HuH-7 (cell line): ENCODE measurements at regions not wholly inside any gene's neighbourhood (a gene's known extent, or its start where the extent isn't known, plus 50 kb on each side); places are given as distances from the start of the nearest gene placed in this dataset.

Source experiments
- DNase-seq: peaks from one replicate; pipeline ENCODE4 v3.0.0; 2011; ENCODE audit warnings: low spot score

- DNase-seq: no peak
Observed at GRCh38 chr4:43782391-43782790, 666.2 kb downstream of the KCTD8 start.

- no peak for DNase-seq
Observed at GRCh38 chr4:43816116-43816515, 632.5 kb downstream of the KCTD8 start.

GRCh38 chr4:43822621-43823020 lies 626.0 kb downstream of the KCTD8 start:
- no peak for DNase-seq

- DNase-seq: no peak
Observed at GRCh38 chr4:43835869-43836268, 612.7 kb downstream of the KCTD8 start.

- DNase-seq: no peak
Observed at GRCh38 chr4:43837171-43837570, 611.4 kb downstream of the KCTD8 start.

GRCh38 chr4:43837604-43838003 lies 611.0 kb downstream of the KCTD8 start:
- peak; percentile 19 for DNase-seq

- no peak for DNase-seq
Observed at GRCh38 chr4:43842594-43842993, 606.0 kb downstream of the KCTD8 start.

GRCh38 chr4:43843501-43843900 lies 605.1 kb downstream of the KCTD8 start:
- peak; percentile 50 for DNase-seq

- DNase-seq: no peak
Observed at GRCh38 chr4:43846111-43846587, 602.5 kb downstream of the KCTD8 start.

- DNase-seq: no peak
Observed at GRCh38 chr4:43853565-43854264, 594.9 kb downstream of the KCTD8 start.

- no peak for DNase-seq
Observed at GRCh38 chr4:43855283-43855682, 593.3 kb downstream of the KCTD8 start.

- no peak for DNase-seq
Observed at GRCh38 chr4:43864616-43865146, 583.9 kb downstream of the KCTD8 start.

GRCh38 chr4:43867908-43868307 lies 580.7 kb downstream of the KCTD8 start:
- DNase-seq: no peak

GRCh38 chr4:43875655-43876054 lies 573.0 kb downstream of the KCTD8 start:
- DNase-seq: no peak

- DNase-seq: no peak
Observed at GRCh38 chr4:43882470-43882869, 566.1 kb downstream of the KCTD8 start.

- no peak for DNase-seq
Observed at GRCh38 chr4:43886196-43886595, 562.4 kb downstream of the KCTD8 start.

GRCh38 chr4:43898836-43899235 lies 549.8 kb downstream of the KCTD8 start:
- DNase-seq: no peak

- DNase-seq: no peak
Observed at GRCh38 chr4:43903456-43903855, 545.2 kb downstream of the KCTD8 start.

GRCh38 chr4:43918377-43918776 lies 530.2 kb downstream of the KCTD8 start:
- no peak for DNase-seq

GRCh38 chr4:43932448-43932847 lies 516.2 kb downstream of the KCTD8 start:
- DNase-seq: no peak

- no peak for DNase-seq
Observed at GRCh38 chr4:43943998-43944397, 504.6 kb downstream of the KCTD8 start.

- DNase-seq: peak; percentile 1
Observed at GRCh38 chr4:43959976-43960375, 488.6 kb downstream of the KCTD8 start.

- DNase-seq: no peak
Observed at GRCh38 chr4:43968011-43968410, 480.6 kb downstream of the KCTD8 start.

- DNase-seq: no peak
Observed at GRCh38 chr4:43983610-43984009, 465.0 kb downstream of the KCTD8 start.
